HL-60 (cell line): ENCODE measurements at regions not wholly inside any gene's neighbourhood (a gene's known extent, or its start where the extent isn't known, plus 50 kb on each side); places are given as distances from the start of the nearest gene placed in this dataset.

Experiments used
- CTCF ChIP-seq: IDR thresholded peaks from one replicate; pipeline ENCODE4 v1.5.1; 2011; ENCODE audit warnings: low read length, control low read depth, inconsistent platforms; ENCODE audit not compliant: insufficient read depth
- POLR2AphosphoS5 ChIP-seq: IDR thresholded peaks from 2 replicates; pipeline ENCODE4 v1.6.1; 2012; ENCODE audit warnings: low read depth

GRCh38 chr16:22633280-22633679, 122.6 kb downstream of the NPIPB5 start:
- TF ChIP-seq CTCF (no peak), POLR2AphosphoS5 (no peak)
